ENCODE measurements at regions not wholly inside any gene's neighbourhood (a gene's known extent, or its start where the extent isn't known, plus 50 kb on each side); places are given as distances from the start of the nearest gene placed in this dataset.
"Not testable (repeated sequence)": the region's sequence is repeated elsewhere in the genome, so short reads cannot be mapped to it uniquely, and the experiment has no call there.

GRCh38 chr3:147471741-147472140 lies 62.6 kb downstream of the ZIC1 start:
- no peak for DNase-seq

DNA sequence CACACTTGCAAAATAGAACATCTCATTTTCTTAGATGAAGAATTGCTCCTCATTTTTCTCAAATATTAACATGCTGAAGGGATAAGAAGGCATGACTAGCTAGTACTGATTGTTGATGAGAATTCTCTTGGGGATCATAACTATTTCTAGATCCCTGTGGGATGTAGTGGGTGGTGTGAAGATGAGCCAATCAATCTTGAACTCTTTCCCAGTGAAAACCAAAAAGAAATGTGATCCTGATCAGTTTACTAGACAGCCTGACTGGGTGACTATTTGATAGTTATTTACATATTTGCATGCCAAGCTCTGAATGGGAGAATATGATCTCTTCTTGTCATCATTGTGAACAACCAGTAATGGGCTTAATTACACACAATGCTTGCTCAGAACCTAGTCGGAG lies 63.7 kb downstream of the ZIC1 start:
- DNase-seq: no peak

DNA sequence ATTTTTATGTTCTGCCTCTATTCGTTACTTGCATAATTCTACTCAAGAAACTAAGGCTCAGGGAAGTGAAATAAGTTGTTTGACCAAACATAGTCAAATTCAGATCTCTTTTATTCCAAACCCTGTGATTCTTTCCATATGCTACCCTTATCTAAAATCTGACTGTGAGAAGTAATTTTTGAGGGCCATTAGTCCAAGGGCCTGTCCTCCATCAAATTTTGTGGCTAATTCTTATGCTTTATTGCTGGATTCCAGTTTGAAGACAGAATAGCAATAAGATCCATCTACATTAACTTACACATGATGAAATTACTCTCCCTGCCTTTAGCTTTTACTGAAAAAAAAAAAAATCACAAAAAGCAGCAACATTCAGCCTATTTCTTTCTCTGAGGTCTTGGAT lies 74.0 kb downstream of the ZIC1 start:
- DNase-seq: no peak

- no peak for DNase-seq
These were observed 74.4 kb downstream of the ZIC1 start for GRCh38 chr3:147483578-147483977.

- no peak for DNase-seq
These were observed 83.9 kb downstream of the ZIC1 start for GRCh38 chr3:147493065-147493464.

DNA sequence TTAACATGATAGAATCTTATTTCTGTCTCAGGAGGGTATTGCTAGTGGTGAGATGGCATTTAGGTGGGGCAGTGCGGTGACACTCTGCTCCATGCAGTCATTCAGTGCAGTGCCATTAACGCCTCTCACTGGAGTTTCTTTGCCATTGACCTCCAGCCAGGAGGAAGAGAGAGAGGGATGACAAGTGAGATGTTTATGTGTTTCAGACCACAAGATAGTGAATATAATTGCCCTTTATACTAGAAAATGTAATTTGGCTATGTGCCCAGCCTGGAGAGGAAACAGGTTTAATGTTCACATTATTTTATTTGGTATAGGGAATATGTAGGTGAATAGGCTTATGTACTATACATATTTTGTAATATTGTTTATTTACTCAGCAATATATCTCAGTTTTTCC lies 84.5 kb downstream of the ZIC1 start:
- DNase-seq: no peak

GRCh38 chr3:147497286-147497685 lies 88.1 kb downstream of the ZIC1 start:
- DNase-seq: no peak

DNA sequence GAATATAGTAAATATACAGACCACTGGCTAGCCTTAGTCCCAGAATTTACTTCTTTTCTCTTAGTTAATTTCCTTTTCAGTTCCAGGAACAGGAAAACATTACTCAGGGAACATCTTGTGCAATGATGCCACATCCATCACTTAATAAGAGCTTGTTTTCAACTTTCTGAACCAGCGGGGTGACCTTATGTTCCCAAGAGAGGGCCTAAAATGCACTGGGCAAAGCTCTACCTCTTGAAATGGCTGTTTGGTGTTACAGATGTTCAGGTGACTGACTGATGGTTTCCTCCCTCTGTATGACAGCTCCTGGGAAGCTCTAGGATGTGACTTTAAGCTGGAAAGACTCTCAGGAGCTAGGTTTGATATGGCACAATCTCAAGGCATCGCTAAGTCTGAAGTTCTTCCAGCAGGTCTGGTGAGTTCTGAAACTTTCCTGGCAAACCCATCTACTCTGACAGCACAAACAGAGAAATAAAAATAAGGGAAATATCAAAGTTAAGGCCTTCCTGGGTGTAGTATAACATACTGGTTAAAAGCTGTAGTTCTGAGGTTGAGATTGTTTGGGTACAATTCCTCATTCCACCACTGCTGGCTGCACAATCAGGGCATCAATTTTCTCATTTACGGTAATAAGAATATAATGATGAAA lies 98.6 kb downstream of the ZIC1 start:
- no peak for DNase-seq

DNA sequence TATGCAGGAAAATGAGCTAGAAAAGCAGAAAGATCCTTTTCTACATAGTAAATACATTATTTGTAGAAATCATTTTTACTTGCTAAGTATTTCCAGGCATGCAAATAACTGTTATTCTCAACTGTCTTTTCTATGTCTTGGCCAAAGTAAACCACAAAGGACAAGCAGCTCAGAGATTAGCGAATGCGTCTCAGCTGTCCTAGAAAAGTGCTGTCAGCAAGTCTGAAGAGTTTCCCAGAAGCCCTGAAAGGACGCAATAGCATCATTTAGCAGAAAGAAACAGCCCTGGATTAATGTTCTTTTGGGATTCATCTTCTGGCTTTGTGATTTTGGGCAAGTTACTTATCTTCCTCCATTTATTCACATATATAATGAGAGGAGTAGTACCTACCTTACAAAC lies 100.3 kb downstream of the ZIC1 start:
- DNase-seq: no peak

GRCh38 chr3:147513785-147514184 lies 104.6 kb downstream of the ZIC1 start:
- DNase-seq: no peak

DNA sequence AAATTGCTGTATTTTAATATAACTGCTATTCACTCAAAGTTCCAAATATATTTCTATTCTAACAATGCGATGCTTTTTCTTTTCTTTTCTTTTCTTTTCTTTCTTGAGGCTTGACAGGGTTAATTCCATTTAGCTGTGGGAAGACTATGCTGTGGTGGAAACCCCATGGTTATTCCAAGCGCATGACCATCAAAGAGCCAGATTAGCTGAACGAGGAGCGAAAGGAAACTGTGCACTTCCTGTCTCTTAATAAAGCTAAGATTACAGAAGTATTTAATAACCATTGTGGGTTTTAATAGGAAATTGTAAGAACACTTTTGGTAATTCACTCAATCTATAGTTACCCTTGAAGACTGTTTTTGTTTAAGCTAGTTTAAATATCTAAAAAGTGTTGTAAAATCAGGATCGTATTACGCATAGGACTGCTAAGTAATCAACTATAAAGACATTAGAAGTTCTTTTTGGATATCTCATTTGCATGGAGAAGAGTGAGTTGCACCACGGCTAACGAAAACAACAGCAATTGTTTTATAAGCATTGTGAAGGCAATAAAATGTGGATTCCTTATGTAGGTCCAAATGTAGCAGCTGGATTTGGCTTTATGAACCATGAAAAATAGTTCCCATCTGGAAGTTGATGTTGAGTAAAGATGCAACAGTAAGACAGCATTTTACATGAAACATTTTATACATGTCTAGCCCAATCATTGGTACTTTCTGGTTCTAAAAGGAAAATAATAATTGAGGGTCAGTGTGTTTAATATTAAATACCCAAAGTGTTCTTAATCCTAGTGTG lies 105.4 kb downstream of the ZIC1 start:
- DNase-seq: no peak

GRCh38 chr3:147518465-147518864 lies 109.3 kb downstream of the ZIC1 start:
- no peak for DNase-seq

DNA sequence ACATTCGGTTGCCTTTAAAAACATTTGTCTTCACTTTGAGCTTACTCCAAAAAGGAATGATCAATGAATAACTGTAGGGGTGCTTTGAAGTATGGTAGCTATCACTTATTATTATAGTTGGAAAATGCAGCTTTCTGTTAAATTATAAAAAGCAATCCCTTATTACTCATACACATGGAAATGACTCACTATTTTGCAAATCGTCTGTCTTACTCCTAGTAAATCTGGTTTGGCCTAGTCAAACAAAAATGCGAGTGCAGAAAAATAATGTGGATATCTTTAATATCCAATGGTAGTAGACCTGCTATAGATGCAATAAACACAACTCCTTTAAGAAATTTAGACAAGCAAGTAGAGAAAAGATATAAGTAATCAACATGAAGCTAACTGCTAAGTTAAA lies 112.5 kb downstream of the ZIC1 start:
- DNase-seq: no peak

- not testable (repeated sequence) for DNase-seq
These were observed 113.6 kb downstream of the ZIC1 start for GRCh38 chr3:147522780-147523179.

GRCh38 chr3:147529551-147529950 lies 120.4 kb downstream of the ZIC1 start:
- no peak for DNase-seq

DNA sequence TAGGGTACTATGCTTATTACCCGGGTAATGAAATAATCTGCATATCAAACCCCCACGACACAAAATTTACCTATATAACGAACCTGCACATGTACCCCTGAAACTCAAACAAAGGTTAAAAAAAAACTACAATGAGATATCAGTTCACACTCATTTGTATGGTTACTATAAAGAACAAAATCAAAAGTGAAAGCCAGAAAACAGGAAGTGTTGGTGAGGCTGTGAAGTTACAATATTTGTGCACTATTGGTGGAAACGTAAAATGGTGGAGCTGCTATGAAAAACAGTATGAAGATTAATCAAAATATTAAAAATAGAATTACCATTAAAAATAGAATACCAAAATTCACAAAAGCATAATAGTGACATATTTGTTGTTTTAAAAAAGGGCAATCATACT lies 128.9 kb downstream of the ZIC1 start:
- peak in 1 of 5 experiments; percentile 21 for DNase-seq

DNA sequence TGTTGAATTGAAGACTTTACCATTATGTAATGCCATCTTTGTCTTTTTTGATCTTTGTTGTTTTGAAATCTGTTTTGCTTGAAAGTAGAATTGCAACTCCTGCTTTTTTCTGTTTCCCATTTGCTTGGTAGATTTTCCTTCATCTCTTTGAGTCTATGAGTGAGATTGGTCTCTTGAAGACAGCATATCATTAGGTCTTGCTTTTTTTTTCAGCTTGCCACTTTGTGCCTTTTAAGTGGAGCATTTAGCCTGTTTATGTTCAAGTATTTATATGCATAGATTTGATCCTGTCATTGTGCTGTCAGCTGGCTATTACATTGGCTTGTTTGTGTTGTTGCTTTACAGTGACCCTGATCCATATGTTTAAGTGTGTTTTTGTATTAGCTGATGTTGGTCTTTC lies 131.8 kb downstream of the ZIC1 start:
- no peak for DNase-seq

GRCh38 chr3:147544290-147544689 lies 135.1 kb downstream of the ZIC1 start:
- no peak for DNase-seq

- DNase-seq: no peak
These were observed 142.3 kb downstream of the ZIC1 start for GRCh38 chr3:147551491-147551890.

- no peak for DNase-seq
These were observed 145.2 kb downstream of the ZIC1 start for GRCh38 chr3:147554332-147554731.

DNA sequence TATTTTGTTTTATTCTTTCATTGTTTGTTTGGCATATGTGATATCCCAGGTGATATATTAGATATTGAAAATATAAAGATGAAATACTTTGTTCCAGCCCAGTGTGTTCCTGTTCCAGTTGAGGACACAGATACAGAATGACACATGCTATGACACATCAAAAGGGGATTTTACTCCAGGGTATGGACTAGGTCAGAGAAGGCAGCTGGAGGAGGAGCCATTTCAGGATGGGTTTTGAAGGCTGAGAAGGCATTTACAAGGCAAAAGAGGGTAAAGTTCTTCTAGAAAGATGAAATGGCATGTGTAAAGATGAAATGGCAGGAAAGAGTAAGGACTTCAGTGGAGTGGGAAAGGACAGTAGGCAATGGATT lies 163.8 kb downstream of the ZIC1 start:
- DNase-seq: no peak

GRCh38 chr3:147574621-147575020 lies 165.5 kb downstream of the ZIC1 start:
- DNase-seq: no peak

DNA sequence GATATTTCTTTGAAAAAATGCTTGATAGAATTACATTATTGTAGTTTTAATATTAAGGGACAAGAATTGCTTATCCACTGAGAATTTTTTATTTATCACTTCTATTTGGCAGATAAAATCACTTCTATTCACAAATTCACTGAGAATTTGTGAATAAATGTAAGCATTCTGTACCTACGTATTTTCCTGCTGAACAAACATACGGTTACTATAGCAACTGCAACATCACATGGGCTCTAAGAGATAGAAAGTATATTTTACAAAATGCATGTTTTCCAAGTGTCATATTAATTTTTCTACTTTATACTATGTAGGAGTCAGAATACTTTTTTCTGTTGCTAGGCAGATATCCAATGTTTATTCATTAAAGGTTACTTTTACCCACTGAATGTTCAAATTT lies 166.2 kb downstream of the ZIC1 start:
- DNase-seq: no peak

- DNase-seq: no peak
These were observed 173.5 kb downstream of the ZIC1 start for GRCh38 chr3:147582642-147583041.

DNA sequence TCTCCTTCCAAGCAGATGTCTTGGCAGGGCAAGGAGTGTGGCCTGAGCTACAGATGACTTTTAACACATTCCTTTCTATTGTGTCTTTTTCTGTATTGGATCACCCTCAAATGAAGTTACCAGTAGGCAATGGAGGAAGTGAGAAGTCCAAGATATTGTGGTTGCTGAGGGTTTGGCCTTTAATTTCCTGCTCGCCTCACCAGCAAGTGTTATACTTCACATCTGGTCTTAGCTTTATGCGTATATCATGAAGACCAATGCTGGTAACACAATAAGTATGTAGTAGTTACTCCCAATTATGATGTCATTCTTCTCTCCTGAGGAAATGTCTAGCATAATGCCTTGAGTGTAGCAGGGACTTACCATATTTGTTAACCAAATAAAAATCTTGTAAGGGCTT lies 179.9 kb downstream of the ZIC1 start:
- no peak for DNase-seq
